Keratinocyte (primary cell): ENCODE measurements at regions not wholly inside any gene's neighbourhood (a gene's known extent, or its start where the extent isn't known, plus 50 kb on each side); places are given as distances from the start of the nearest gene placed in this dataset.

Experiments
- DNase-seq: peaks from one replicate; pipeline ENCODE4 v3.0.0-alpha.2; 2011; ENCODE audit warnings: low read depth, missing footprints, low spot score
- FAIRE-seq: peaks from 2 replicates; lab custom pipeline; 2011; peaks lifted over from hg19 to GRCh38; lab: Jason Lieb, UNC
- H2AFZ ChIP-seq: 2 replicates; pipeline ENCODE4 v1.6.0; 2012; ENCODE audit warnings: low read length, control low read depth, inconsistent platforms; ENCODE audit not compliant: control insufficient read depth
- H3K27ac ChIP-seq: 2 replicates; pipeline ENCODE4 v1.5.1; 2011; ENCODE audit warnings: low read length; ENCODE audit not compliant: control insufficient read depth, insufficient read depth
- H3K27me3 ChIP-seq: 3 replicates; pipeline ENCODE4 v1.6.0; 2011; ENCODE audit warnings: low read length; ENCODE audit not compliant: control insufficient read depth, insufficient read depth; ENCODE audit errors: extremely low read depth
- H3K36me3 ChIP-seq, 2 experiments: 2 replicates in 1 of 2; 3 replicates in 1 of 2; pipeline ENCODE4 v1.5.1; 2011; ENCODE audit warnings: low read length in 2 of 2, mild to moderate bottlenecking in 1 of 2; ENCODE audit not compliant: control insufficient read depth in 2 of 2, insufficient read depth in 2 of 2; ENCODE audit errors: extremely low read depth in 1 of 2
- H3K4me1 ChIP-seq: 3 replicates; pipeline ENCODE4 v1.5.1; 2011; ENCODE audit warnings: low read length; ENCODE audit not compliant: control insufficient read depth, insufficient read depth; ENCODE audit errors: extremely low read depth
- H3K4me2 ChIP-seq: 3 replicates; pipeline ENCODE4 v1.6.0; 2011; ENCODE audit warnings: low read depth, low read length; ENCODE audit not compliant: control insufficient read depth, insufficient read depth; ENCODE audit errors: extremely low read depth
- H3K4me3 ChIP-seq, 3 experiments: fragments of 200-600 bp in 1 of 3; sonication (generic) in 1 of 3; 2 replicates in 2 of 3; 3 replicates in 1 of 3; pipeline ENCODE4 v1.5.1; 2011 to 2016; ENCODE audit warnings: low read length in 3 of 3, mild to moderate bottlenecking in 3 of 3, control low read depth in 2 of 3, inconsistent platforms in 1 of 3, low read depth in 1 of 3, mixed read lengths in 1 of 3, mixed run types in 1 of 3, moderate library complexity in 1 of 3; ENCODE audit not compliant: control insufficient read depth in 2 of 3, insufficient read depth in 2 of 3; ENCODE audit errors: extremely low read depth in 1 of 3
- H3K79me2 ChIP-seq: 2 replicates; pipeline ENCODE4 v1.6.0; 2012; ENCODE audit warnings: low read length; ENCODE audit not compliant: control insufficient read depth, insufficient read depth
- H3K9ac ChIP-seq: 3 replicates; pipeline ENCODE4 v1.6.0; 2011; ENCODE audit warnings: low read length; ENCODE audit not compliant: control insufficient read depth, insufficient read depth; ENCODE audit errors: extremely low read depth
- H3K9me1 ChIP-seq: 3 replicates; pipeline ENCODE4 v1.6.0; 2011; ENCODE audit warnings: low read length; ENCODE audit not compliant: control insufficient read depth, insufficient read depth; ENCODE audit errors: extremely low read depth
- H3K9me3 ChIP-seq: 2 replicates; pipeline ENCODE4 v1.5.1; 2012; ENCODE audit warnings: low read depth, low read length; ENCODE audit not compliant: control insufficient read depth
- H4K20me1 ChIP-seq: 3 replicates; pipeline ENCODE4 v1.6.0; 2011; ENCODE audit warnings: low read length; ENCODE audit not compliant: control insufficient read depth, insufficient read depth; ENCODE audit errors: extremely low read depth
- CTCF ChIP-seq, 3 experiments: IDR thresholded peaks in 1 of 3; conservative IDR thresholded peaks in 1 of 3; optimal IDR thresholded peaks in 1 of 3; 2 replicates in 2 of 3; 3 replicates in 1 of 3; pipeline versions ENCODE3 to v1.5.1; 2011; ENCODE audit warnings: low read length in 3 of 3, mild to moderate bottlenecking in 3 of 3, moderate library complexity in 2 of 3, control low read depth in 1 of 3, inconsistent platforms in 1 of 3; ENCODE audit not compliant: insufficient read depth in 2 of 3; ENCODE audit errors: extremely low read depth in 1 of 3
- EZH2 ChIP-seq: IDR thresholded peaks from one replicate; pipeline ENCODE4 v1.6.1; 2012; ENCODE audit warnings: inconsistent platforms, mild to moderate bottlenecking, low read length, moderate library complexity
- dilution Hi-C: fragments of 300-500 bp; cut with MboI; formaldehyde crosslinking; loops from one replicate; pipeline ENCODE4 v1.7.0; 2020; ENCODE audit warnings: low sequenced_read_pairs; ENCODE audit not compliant: extremely low pct_ligation_motif_present

- Histone ChIP-seq H3K36me3 (no peaks in the 10 kb centered on the region), H3K9me3 (peaks cover 1% of the 10 kb centered on the region), H3K9ac (no peak overlapping the region), H3K27me3 (no peaks in the 10 kb centered on the region), H3K4me2 (no peak overlapping the region), H3K27ac (no peak overlapping the region), H3K4me3 (no peak overlapping the region), H4K20me1 (no peaks in the 10 kb centered on the region), H3K4me1 (no peaks in the 10 kb centered on the region), H3K79me2 (no peaks in the 10 kb centered on the region), H3K9me1 (no peaks in the 10 kb centered on the region), H2AFZ (no peak overlapping the region)
- DNase-seq (no peak), FAIRE-seq (no peak)
- dilution Hi-C loops = no loop called here
- no peak for TF ChIP-seq CTCF (optimal IDR thresholded peaks at IDR 0.05 in 1 of 3, IDR thresholded peaks at IDR 0.05 in 1 of 3, conservative IDR thresholded peaks at IDR 0.05 in 1 of 3; ENCODE audit: extremely low read depth in 1 of 3, insufficient read depth in 2 of 3, low read length in 3 of 3)
- TF ChIP-seq EZH2 = no peak
Measured at GRCh38 chr3:1752205-1752604, 346.5 kb upstream of the CNTN4 start.

GRCh38 chr3:1766384-1766783, 332.3 kb upstream of the CNTN4 start:
- Histone ChIP-seq H4K20me1 (no peaks in the 10 kb centered on the region), H3K4me3 (no peak overlapping the region), H3K79me2 (no peaks in the 10 kb centered on the region), H3K9me3 (no peaks in the 10 kb centered on the region), H3K4me2 (no peak overlapping the region), H3K27me3 (no peaks in the 10 kb centered on the region), H3K27ac (no peak overlapping the region), H3K9ac (no peak overlapping the region), H3K36me3 (no peaks in the 10 kb centered on the region), H3K4me1 (no peaks in the 10 kb centered on the region), H3K9me1 (no peaks in the 10 kb centered on the region), H2AFZ (no peak overlapping the region)
- dilution Hi-C loops = no loop called here
- no peak for DNase-seq
- no peak for TF ChIP-seq CTCF (optimal IDR thresholded peaks at IDR 0.05 in 1 of 3, IDR thresholded peaks at IDR 0.05 in 1 of 3, conservative IDR thresholded peaks at IDR 0.05 in 1 of 3; ENCODE audit: extremely low read depth in 1 of 3, insufficient read depth in 2 of 3, low read length in 3 of 3)
- TF ChIP-seq EZH2 = no peak
- no peak for FAIRE-seq
